Colon (tissue), 2 donors: ENCODE measurements at regions not wholly inside any gene's neighbourhood (a gene's known extent, or its start where the extent isn't known, plus 50 kb on each side); places are given as distances from the start of the nearest gene placed in this dataset.

Experiments used
- FAIRE-seq: peaks from 2 replicates; lab custom pipeline; 2012; peaks lifted over from hg19 to GRCh38; lab: Jason Lieb, UNC
- donor health status: control.
- donor health status: control.

DNA sequence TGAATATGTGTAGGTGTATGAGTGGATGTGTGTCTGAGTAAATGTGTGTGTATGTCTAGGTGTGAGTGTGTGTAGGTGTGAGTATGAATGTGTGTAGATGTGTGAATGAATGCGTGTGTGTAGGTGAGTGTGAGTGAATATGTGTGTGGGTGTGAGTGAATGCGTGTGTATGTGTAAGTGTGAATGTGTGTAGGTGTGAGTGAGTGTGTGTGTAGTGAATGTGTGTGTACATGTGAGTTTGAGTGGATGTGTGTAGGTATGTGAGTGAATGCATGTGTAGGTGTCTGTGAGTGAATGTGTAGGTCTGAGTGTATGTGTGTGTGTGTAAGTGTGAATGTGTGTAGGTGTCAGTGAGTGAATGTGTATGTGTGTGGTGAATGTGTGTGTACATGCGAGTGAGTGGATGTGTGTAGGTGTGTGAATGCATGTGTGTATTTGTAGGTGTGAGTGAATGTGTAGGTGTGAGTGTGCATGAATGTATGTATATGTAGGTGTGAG lies 201.0 kb upstream of the ZNF536 start:
- FAIRE-seq = no peak

DNA sequence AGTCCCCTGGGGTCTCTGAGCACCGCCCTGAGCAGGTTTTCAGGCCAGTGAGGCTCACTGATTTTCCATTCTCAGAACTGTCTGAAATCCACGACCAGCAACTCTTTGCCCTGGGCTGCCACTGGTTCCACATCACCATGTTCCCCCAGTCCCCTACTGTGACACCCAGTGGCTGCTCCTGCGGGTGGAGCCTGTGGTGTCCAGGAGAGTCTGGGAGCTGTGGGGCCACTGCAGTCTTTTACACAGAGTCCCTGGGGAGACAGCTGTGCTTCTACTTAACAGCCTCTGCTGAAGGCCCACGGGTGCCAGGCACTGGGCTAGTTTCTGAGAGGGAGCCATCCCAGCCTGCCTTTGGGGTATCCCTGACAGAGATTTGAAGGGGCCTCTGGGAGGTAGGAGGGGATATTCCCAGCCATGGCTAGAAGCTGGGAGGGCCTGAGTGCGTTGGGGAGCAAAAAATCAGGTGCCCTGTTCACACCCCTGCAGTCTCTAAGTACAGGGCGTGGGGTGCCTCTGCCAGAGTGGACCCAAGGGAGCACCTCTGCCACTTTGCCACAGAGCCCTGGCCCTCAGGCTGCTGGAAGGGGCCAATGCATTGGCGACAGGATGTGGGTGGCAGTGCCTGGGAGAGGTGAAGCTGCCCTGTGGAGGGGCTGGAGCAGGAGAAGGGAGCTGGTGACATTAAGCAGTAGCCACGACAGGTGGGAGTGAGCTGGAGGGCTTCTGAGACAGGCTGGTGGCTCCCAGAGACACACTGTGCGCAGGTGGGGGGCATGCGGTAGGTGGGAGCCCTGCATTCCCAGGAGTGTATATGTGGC lies 200.2 kb upstream of the ZNF536 start:
- FAIRE-seq = no peak

DNA sequence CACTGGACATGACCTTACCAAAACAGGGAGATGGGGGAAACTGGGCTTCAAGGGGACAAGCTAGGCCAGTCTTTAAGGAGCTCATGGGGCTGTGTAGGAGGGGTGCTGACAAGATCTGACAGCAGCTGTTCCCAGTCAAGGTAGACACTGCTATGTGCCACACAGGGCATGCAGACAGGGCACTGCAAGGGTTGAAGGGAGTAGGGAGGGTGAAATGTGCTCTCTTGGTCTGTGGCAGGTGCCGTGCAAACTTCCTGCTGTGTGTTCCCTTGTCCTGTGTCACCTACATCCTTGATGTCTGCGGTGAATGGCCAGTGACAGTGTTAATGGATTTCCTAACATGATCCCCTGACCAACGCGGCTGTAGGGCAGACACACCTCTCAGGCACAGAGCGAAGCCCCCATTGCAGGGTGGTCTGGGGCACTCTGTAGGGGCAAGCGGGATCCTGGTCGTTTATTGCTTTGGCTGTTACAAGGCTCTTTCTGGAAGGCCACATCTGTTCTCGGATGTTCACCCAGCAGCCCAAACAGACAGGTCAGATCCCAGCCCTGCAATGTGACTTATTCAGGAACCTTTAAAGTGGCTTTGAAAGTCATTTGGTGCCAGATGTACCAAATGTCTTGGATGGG lies 199.5 kb upstream of the ZNF536 start:
- FAIRE-seq = no peak

GRCh38 chr19:30173593-30174356 lies 198.4 kb upstream of the ZNF536 start:
- no peak for FAIRE-seq

DNA sequence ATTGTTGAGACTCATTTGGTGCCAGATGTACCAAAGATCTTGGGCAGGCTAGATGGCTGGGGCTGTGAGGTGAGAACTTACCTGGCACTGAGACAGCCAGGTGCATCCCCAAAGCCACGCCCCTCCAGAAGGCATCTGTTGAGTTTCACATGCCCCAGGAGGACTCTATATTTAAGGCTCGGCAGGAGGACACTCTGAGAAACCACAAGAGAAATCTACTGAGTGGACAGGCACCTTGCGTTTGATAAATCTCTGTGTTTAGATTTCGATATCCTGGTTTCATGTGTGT lies 197.9 kb upstream of the ZNF536 start:
- FAIRE-seq = no peak

DNA sequence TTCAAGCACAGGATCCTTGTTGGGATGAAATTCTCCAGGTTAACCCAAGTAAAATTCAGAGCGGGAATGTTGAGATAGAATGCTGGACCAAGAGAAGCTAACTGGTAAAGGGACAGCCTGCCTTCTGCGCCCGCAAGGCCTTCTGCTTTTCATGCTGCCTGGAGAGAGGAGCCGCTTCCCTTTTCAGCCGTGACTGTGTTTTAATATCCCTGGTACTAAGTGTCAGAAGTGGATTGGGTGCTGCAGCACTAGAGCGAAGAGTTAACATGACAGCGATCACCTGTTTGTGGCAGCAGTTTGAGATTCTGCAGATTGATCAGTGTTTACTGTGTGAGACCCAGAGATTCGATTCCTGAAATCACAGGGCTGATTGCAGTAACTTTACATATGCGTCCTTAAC lies 197.4 kb upstream of the ZNF536 start:
- FAIRE-seq = no peak

DNA sequence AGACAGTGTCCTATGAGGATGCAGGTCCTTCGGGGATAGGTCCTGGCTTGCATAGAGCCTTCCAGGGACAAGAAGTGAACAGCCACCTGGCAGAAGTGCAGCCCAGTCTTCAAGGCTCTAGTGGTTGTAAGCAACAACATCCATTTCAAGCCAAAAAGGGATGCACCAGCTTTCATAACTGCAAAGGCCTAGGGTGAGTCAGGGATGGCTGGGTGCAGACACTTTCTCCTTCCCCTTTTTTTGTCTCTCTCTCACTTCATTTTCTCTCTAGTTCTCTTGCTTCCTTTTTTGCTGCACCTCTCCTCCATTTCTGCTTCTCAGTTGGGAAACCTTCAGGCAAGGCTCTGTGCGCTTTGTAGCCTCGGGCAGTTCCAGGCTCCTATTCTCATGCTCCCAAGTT lies 196.2 kb upstream of the ZNF536 start:
- no peak for FAIRE-seq

DNA sequence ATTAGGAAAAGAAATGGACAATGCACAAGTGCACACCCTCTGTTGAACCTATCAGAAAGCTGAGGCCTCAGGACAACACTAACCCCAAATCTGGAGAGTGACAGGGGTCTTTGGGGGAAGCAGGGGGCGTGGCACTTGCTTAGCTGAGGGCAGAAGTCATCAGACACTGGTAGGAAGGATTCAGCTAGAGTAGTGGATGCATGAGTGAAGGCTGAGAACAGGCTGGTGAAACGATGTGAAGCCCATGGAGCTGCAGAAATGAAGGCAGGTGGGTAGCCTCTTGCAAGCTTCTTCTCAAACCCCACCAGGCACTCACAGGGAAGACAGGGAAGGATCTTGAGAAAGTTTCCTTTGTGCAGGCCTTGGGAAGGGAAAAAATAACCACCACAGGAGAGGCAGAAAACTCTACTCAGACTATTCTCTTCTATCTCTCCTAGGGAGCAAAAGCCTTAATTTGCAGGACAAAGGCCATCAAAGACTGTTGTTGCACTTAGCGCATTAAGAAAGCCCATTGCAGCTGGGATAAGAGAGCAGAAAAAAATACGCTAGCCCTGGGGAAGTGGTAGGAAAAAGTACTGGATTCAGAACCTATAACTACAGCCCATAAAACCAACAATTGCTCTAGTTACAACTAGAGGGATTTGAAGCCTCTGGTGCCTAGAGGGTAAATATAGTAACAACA lies 193.3 kb upstream of the ZNF536 start:
- FAIRE-seq = no peak

DNA sequence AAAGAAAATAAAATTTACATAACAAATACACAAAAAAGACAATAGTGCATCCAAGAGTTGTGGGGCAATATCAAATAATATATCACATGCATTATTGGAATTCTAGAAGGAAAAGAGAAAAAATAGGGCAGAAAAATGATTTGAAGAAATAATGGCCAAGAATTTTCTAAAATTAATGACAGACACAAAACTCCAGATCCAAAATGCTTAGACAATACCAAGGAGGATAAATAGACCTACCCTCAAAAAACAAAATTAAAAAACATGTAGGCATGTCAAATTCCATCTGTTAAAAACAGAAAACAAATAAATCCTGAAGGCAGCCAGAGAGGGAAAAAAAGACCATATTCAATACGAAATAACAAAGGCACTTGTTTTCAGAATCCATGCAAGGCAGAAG lies 191.5 kb upstream of the ZNF536 start:
- no peak for FAIRE-seq

DNA sequence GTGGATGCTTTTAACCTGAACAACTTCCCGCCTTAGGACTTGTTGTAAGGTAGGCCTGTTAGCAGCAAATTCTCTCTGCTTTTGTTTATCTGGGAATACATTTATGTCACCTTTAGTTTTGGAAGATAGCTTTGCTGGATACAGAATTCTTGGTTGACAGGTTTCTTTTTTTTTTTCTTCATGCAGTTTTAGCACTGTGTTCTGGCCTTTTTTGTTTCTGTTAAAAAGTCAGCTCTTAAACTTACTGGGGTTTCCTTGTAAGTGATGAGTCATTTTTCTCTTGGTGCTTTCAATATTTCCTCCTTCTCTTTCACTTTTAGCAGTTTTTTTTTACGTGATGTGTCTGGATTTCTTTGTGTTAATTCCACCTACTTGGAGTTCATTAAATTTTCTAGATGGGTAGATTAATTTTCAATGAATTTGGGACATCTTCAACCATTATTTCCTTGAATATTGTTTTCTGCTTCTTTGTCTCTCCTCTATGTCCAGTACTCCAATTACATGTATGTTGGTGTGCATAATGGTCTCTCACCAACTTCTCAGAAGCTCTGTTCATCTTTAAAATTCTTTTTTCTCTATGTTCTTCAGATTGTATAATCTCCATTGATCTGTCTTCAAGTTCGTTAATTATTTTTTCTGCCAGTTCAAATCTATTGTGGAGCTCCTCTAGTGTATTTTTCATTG lies 188.2 kb upstream of the ZNF536 start:
- FAIRE-seq = no peak

DNA sequence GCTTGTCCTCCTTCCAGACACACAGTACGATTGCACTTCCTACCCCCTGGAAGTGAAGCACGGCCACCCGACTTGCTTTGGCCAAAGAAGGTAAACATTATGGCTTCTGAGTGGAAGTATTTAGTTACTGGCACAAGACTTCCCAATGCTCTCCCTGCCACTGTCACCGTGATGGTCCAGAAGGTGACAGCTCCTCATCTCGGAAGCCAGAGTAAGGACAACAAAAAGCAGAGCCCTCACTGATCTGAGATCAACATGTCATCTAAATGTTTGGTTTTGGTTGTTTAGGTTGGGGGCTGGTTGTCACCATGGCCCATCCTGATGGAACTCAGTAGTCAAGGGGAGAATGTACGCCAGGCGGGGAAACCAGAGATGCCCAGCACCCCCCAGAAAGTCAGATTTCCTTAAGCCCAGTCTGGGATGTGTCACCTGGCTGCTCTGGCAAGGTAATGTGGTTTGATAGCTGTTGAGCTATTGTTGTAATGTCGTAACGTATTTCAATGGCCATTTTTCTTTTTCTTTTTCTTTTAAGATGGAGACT lies 170.1 kb upstream of the ZNF536 start:
- no peak for FAIRE-seq

GRCh38 chr19:30204721-30205120 lies 167.5 kb upstream of the ZNF536 start:
- no peak for FAIRE-seq

GRCh38 chr19:30206187-30206586 lies 166.0 kb upstream of the ZNF536 start:
- FAIRE-seq = no peak

GRCh38 chr19:30207357-30207756 lies 164.8 kb upstream of the ZNF536 start:
- no peak for FAIRE-seq

DNA sequence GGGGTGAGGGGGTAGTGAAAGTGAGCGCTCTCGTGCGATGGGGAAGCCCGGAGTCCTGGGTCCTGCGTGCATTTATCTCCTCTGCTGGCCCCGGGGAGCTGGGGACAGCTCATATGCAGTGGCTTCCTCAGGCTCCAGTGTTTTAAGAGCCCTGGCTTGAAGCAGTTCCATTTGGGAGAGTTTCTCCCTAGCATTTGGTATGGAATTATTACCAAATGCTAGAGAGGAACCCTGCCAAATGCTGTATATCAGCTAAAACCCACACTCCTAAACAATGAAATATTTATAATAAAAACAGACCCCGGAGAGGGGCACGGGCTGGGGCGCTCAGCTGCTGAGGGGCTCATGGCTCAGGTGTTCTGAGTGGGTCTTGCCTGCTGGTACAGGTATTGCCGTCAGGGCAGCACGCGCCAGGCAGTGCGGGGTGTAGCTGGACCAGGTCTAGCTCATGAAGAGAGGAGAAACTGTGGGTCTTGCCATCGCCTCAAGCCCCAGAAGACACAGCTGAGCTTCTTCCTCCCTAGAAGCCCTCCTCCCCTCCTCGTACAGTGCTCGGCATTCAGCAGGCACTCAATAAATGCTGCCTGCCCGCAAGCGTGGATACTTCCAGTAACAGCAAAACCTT lies 163.6 kb upstream of the ZNF536 start:
- FAIRE-seq = no peak

GRCh38 chr19:30209617-30210600 lies 162.3 kb upstream of the ZNF536 start:
- FAIRE-seq = no peak

DNA sequence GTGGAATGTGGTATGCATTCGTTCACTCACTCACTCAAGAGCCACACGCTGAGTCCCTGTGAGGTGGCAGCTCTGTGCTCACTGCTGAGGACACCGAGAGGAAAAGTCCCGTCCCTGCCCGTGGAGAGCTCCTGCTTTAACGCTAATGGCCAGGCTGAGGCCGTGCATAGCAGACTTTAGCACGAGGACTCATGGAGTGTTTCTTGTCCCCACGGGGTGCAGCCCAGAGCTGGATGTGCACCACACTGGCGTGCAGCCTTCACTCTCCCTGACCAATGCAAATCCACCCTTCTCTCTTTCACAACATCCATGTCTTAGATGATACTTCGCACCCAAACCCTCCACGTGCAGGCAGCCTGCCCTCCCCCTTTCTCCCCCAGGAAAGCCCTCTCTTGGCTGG lies 159.6 kb upstream of the ZNF536 start:
- no peak for FAIRE-seq

DNA sequence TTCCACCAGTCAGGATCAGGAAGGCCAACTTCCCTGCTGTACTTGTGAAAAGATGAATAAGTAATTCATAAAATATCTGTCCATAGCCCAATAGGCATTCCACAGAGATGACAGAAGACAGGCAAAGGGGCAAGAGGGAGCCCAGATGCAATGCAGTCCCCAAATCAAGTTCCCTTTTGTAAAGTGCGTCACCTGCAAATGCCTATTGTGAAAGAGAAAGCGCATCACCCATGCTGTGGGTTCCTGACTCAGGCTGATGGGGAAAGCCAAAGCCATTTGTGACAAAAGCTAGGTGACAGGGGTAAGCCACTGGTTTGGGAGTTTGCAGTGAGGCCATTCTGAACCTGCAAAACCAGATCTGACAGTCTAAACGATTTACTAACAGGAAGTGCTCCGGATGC lies 157.5 kb upstream of the ZNF536 start:
- FAIRE-seq = no peak

DNA sequence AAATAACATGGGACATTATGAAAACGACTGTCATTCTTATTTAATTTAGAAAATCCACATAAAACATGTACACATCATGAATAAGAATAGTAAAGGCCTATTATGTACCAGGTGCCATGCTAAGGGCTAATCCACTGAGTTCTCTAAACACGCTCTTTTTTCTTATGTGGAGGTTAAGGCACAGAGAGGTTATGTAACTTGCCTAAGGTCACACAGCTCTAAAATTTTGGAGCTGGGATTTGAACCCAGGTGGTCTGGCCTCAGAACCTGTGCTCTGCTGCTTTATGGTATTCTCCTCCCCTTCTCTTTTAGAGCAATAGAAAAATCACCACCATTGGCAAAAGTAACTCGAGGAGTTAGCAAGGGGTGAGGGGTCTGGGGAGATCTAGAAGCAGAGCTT lies 156.9 kb upstream of the ZNF536 start:
- FAIRE-seq = no peak

DNA sequence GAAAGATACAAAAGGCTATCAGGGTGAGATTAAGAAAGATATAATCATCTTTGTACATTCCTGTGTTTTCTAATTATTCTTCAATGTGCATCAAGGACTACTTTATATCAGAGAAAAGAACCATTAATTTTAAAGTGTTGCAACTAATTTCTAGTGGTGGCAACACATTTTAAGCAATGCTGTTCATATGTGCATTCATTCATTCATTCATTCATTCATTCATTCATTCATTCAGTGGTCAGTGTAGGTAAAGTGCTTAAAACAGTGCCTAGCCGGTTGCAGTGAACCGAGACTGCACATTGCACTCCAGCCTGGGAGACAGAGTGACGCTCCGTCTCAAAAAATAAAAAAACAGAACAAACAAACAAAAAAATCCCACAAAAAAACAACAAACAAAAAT lies 155.7 kb upstream of the ZNF536 start:
- FAIRE-seq = no peak
